ENCODE measurements at regions not wholly inside any gene's neighbourhood (a gene's known extent, or its start where the extent isn't known, plus 50 kb on each side); places are given as distances from the start of the nearest gene placed in this dataset.

DNA sequence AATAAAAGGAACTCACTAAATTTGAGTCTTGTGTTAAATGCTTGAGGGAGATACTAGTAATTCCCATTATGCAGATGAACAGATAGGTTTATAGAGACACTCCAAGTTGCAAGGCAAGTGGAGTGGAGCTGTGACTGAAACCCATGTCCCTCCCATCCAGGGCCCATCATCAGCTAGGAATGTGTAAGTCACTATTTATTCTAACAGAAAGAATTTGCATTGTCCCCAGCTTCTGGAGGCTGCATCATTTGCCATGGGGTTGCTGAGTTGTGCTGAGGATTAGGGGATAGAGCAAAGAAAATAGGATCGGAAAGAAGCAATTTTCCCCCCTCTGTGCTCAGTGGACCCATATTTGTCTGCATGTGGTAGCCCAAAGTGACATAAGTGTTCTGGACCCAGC, 197.4 kb upstream of the RGMA start:
- TF ChIP-seq EP300 (IDR thresholded peaks at IDR 0.05; ENCODE audit: borderline replicate concordance in 1 of 2, low read depth in 2 of 2, low read length in 2 of 2) (no peak), JUND (IDR thresholded peaks at IDR 0.05; ENCODE audit: low read length) (no peak), PHF8 (conservative IDR thresholded peaks at IDR 0.05; ENCODE audit: low read depth, low read length) (no peak)

Measured in H1 (cell line).